Left hindlimb (tissue), 1 donor: ENCODE measurements at regions not wholly inside any gene's neighbourhood (a gene's known extent, or its start where the extent isn't known, plus 50 kb on each side); places are given as distances from the start of the nearest gene placed in this dataset.
"Not testable (repeated sequence)": the region's sequence is repeated elsewhere in the genome, so short reads cannot be mapped to it uniquely, and the experiment has no call there.

Experiments used
- DNase-seq: peaks from one replicate; pipeline ENCODE4 v3.0.0-alpha.2; 2018

GRCh38 chr2:48045613-48046012 lies 139.3 kb upstream of the FBXO11 start:
- DNase-seq = no peak

- peak; percentile 60 for DNase-seq
Measured at GRCh38 chr2:48048476-48049171, 142.3 kb upstream of the FBXO11 start.

GRCh38 chr2:48049371-48049770 lies 143.1 kb upstream of the FBXO11 start:
- no peak for DNase-seq

- no peak for DNase-seq
Measured at GRCh38 chr2:48050711-48051110, 144.4 kb upstream of the FBXO11 start.

GRCh38 chr2:48059975-48060374 lies 153.7 kb upstream of the FBXO11 start:
- no peak for DNase-seq

GRCh38 chr2:48061656-48062055 lies 155.4 kb upstream of the FBXO11 start:
- not testable (repeated sequence) for DNase-seq

- no peak for DNase-seq
Measured at GRCh38 chr2:48065096-48065495, 158.8 kb upstream of the FBXO11 start.

GRCh38 chr2:48066000-48066399 lies 159.7 kb upstream of the FBXO11 start:
- no peak for DNase-seq

- DNase-seq = no peak
Measured at GRCh38 chr2:48069769-48070168, 163.5 kb upstream of the FBXO11 start.

- DNase-seq = no peak
Measured at GRCh38 chr2:48070415-48070814, 164.1 kb upstream of the FBXO11 start.

GRCh38 chr2:48072583-48072982 lies 166.3 kb upstream of the FBXO11 start:
- DNase-seq = no peak

GRCh38 chr2:48075631-48076030 lies 169.3 kb upstream of the FBXO11 start:
- DNase-seq = no peak

- no peak for DNase-seq
Measured at GRCh38 chr2:48080534-48081316, 174.4 kb upstream of the FBXO11 start.

- no peak for DNase-seq
Measured at GRCh38 chr2:48081317-48081628, 175.0 kb upstream of the FBXO11 start.

- DNase-seq = no peak
Measured at GRCh38 chr2:48085888-48086287, 179.6 kb upstream of the FBXO11 start.

GRCh38 chr2:48088994-48089393 lies 182.7 kb upstream of the FBXO11 start:
- no peak for DNase-seq

- DNase-seq = no peak
Measured at GRCh38 chr2:48089644-48090043, 183.3 kb upstream of the FBXO11 start.

GRCh38 chr2:48092846-48093803 lies 186.8 kb upstream of the FBXO11 start:
- no peak for DNase-seq

- not testable (repeated sequence) for DNase-seq
Measured at GRCh38 chr2:48096765-48097164, 190.5 kb upstream of the FBXO11 start.

GRCh38 chr2:48098539-48098938 lies 192.2 kb upstream of the FBXO11 start:
- DNase-seq = no peak

GRCh38 chr2:48104418-48104817 lies 198.1 kb upstream of the FBXO11 start:
- DNase-seq = no peak

GRCh38 chr2:48105848-48106247 lies 199.6 kb upstream of the FBXO11 start:
- DNase-seq = no peak

- no peak for DNase-seq
Measured at GRCh38 chr2:48107326-48107925, 201.1 kb upstream of the FBXO11 start.
